HEK293T (cell line): ENCODE measurements at regions not wholly inside any gene's neighbourhood (a gene's known extent, or its start where the extent isn't known, plus 50 kb on each side); places are given as distances from the start of the nearest gene placed in this dataset.

ENCODE experiments used
- CTCF ChIA-PET: fragments of 350-600 bp; formaldehyde crosslinking; extraction: SDS; loops from one replicate; lab custom pipeline; 2021; ENCODE audit warnings: antibody characterized with exemption, inconsistent platforms; lab: Yijun Ruan, JAX
- POLR2A ChIA-PET: fragments of 350-600 bp; formaldehyde crosslinking; extraction: SDS; loops from one replicate; lab custom pipeline; 2020; ENCODE audit warnings: antibody characterized with exemption, inconsistent platforms; lab: Yijun Ruan, JAX
- DNase-seq: peaks from one replicate; pipeline ENCODE4 v3.0.0; 2012; ENCODE audit warnings: mixed read lengths; ENCODE audit errors: extremely low spot score
- ARNT ChIP-seq: fragments of 450-650 bp; IDR thresholded peaks from 2 replicates; pipeline ENCODE4 v1.6.1; 2017; ENCODE audit warnings: mild to moderate bottlenecking
- BHLHE40 ChIP-seq: fragments of 450-650 bp; IDR thresholded peaks from 2 replicates; pipeline ENCODE4 v1.6.1; 2016; ENCODE audit warnings: mild to moderate bottlenecking, moderate library complexity, borderline replicate concordance
- CTBP1 ChIP-seq: fragments of 450-650 bp; IDR thresholded peaks from 2 replicates; pipeline ENCODE4 v1.6.1; 2016; ENCODE audit warnings: borderline replicate concordance
- ELF4 ChIP-seq: fragments of 450-650 bp; IDR thresholded peaks from 2 replicates; pipeline ENCODE4 v1.6.1; 2017; ENCODE audit warnings: antibody characterized with exemption
- FOXA1 ChIP-seq: fragments of 450-650 bp; IDR thresholded peaks from 2 replicates; pipeline ENCODE4 v1.6.1; 2016; ENCODE audit warnings: mild to moderate bottlenecking
- FOXK2 ChIP-seq: fragments of 450-650 bp; IDR thresholded peaks from 2 replicates; pipeline ENCODE4 v1.6.1; 2016; ENCODE audit warnings: mild to moderate bottlenecking
- FOXM1 ChIP-seq: fragments of 450-650 bp; IDR thresholded peaks from 2 replicates; pipeline ENCODE4 v1.6.1; 2017; ENCODE audit warnings: mild to moderate bottlenecking, borderline replicate concordance
- HDGF ChIP-seq: fragments of 450-650 bp; IDR thresholded peaks from 2 replicates; pipeline ENCODE4 v1.6.1; 2017; ENCODE audit warnings: antibody characterized with exemption, borderline replicate concordance
- L3MBTL2 ChIP-seq: fragments of 450-650 bp; conservative IDR thresholded peaks from 2 replicates; pipeline ENCODE4 v1.6.1; 2016; ENCODE audit warnings: mild to moderate bottlenecking
- LEF1 ChIP-seq: fragments of 450-650 bp; IDR thresholded peaks from 2 replicates; pipeline ENCODE4 v1.6.1; 2017; ENCODE audit warnings: mild to moderate bottlenecking, borderline replicate concordance
- SP1 ChIP-seq: fragments of 450-650 bp; IDR thresholded peaks from 2 replicates; pipeline ENCODE4 v1.6.1; 2017
- SUZ12 ChIP-seq: fragments of 450-650 bp; IDR thresholded peaks from 2 replicates; pipeline ENCODE4 v1.6.1; 2016; ENCODE audit warnings: mild to moderate bottlenecking
- TARDBP ChIP-seq: fragments of 450-650 bp; IDR thresholded peaks from 2 replicates; pipeline ENCODE4 v1.6.1; 2016
- ZNF384 ChIP-seq: fragments of 450-650 bp; IDR thresholded peaks from 2 replicates; pipeline ENCODE4 v1.6.1; 2016
- TF ChIP-seq, protein P1 (sequence below): fragments of 450-650 bp; IDR thresholded peaks from 2 replicates; pipeline ENCODE4 v1.6.1; 2016

DNA sequence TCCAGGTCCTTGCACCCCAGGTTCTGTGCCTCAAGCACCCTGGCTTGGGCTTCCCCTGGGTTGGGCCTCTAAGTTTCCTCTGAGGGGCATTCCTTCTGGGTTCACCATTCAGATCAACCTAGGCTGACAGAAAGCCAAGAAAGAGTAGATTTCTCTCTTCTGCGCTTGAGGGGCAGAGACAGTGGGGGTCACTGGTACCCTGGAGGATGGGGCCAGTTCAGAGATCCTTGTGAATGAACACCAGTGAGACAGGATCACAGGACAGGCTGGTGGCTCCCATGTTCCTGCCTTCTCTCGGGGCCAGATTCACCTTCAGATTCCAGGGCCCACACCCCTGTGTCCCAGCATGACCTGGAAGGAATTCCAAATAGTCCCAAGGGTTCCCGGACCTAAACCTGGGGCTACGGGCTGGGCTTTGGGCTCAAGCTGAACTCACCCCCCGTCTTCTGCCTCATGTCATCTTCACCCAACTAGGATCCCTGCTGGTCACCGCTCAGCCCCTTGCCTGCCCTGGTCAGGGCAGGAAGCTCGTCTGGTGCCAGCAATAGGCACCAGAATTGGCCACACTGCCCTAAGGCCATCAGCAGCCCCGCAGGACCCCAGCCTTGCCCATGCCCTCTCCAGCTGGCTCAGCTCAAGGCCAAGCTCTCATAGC is 91.8 kb upstream of the MVB12B start:
- TF ChIP-seq BHLHE40, result no peak
- no peak for TF ChIP-seq SUZ12
- no peak for TF ChIP-seq FOXA1
- TF ChIP-seq, protein P1, sequence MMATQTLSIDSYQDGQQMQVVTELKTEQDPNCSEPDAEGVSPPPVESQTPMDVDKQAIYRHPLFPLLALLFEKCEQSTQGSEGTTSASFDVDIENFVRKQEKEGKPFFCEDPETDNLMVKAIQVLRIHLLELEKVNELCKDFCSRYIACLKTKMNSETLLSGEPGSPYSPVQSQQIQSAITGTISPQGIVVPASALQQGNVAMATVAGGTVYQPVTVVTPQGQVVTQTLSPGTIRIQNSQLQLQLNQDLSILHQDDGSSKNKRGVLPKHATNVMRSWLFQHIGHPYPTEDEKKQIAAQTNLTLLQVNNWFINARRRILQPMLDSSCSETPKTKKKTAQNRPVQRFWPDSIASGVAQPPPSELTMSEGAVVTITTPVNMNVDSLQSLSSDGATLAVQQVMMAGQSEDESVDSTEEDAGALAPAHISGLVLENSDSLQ, result no peak
- peak; percentile 3 for DNase-seq
- CTCF ChIA-PET, result no interaction called here
- POLR2A ChIA-PET, result no interaction called here

DNA sequence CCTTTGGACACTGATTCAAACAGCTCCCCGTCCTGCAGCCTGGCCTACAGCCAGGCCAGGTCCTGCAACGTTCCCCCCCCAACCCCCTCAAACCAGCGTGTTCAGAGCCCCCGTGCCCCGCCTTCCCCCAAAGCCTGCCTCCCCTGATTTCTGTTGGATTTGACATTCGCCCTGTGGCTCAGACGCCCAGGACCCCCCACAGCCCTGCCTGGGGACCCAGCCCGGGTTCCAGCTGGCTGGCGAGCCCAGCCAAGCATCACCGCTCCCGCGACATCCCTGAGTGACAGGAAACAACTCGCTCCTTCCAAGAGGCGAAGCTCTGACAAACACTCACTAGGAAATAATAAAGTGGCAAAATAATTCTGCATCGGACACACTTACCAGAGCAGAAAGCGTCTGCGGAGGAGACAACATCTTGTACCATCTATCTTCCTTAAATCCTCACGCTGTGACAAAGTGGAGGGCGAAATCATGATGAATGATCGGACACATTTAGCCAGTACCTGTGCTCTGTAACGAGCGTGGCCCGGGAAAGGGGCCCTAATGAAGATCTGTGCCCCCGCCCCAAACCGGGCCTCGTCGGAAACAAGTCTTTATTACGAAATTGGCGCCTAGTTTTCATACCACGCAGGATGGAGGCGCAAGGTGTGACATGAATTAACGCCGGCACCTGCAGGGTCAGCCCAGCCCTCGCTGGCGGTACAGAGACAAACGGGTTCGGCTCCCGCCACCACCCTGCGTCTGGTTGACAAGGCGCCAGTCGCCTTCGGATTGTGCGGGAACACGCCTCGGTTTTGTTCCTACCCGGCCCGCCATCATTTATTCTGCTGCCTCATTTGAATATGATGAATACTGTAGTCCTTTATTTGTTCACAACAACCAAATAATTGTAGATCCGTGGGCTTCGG is 91.0 kb upstream of the MVB12B start:
- ChIA-PET POLR2A (no interaction called here), CTCF (no interaction called here)

DNA sequence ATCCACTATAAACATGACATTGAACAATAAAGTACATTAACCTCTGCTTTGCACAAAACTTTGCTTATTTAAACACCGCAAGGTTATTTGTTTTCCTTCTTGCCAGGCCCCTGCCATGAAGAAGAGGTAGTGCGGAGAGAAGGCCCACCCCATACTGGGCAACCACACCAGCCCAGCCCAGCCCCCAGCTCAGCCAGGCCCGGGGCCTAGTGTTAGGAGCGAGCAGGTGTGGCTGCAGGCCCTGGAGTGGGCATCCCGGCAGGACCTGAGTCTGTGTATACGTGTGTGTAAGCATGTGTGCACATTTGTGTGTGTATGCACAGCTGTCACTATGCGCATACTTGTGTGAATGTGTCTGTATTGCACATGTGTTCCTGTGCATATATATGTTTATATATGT is 90.4 kb upstream of the MVB12B start:
- POLR2A ChIA-PET, result no interaction called here
- TF ChIP-seq FOXA1 (no peak), TARDBP (no peak), ARNT (no peak), SP1 (no peak), LEF1 (no peak), ZNF384 (no peak)
- TF ChIP-seq, protein P1, result no peak
- CTCF ChIA-PET, result no interaction called here
- DNase-seq, result peak; percentile 1

More for the DNA sequence above, 91.0 kb upstream of the MVB12B start:
- TF ChIP-seq SUZ12 (no peak), FOXM1 (no peak), FOXA1 (no peak), ELF4 (no peak), TARDBP (no peak), BHLHE40 (no peak), FOXK2 (no peak), ZNF384 (no peak), HDGF (no peak), SP1 (no peak)
- TF ChIP-seq, protein P1, result no peak
- DNase-seq, result peak; percentile 2

DNA sequence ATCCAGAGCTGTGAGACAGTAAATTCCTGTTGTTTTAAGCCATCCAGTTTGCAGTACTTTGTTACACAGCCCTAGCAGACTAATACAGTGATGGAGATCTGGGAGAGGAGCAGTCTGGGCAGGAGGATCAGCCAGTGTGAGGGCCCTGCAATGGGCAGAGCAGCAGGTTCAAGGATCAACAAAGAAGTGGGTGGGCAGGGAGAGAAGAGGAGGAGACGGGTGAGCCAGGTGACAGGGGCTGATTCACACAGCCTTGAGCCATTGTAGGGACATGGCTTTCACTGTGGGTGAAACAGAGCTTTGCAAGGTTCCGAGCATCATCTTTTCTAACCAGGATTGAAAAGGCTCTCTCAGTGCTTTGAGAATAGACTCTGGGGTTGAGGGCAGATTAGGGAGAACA is 88.2 kb upstream of the MVB12B start:
- ChIA-PET CTCF (no interaction called here), POLR2A (no interaction called here)
- no peak for TF ChIP-seq SP1
- no peak for TF ChIP-seq ZNF384
- no peak for TF ChIP-seq BHLHE40
- no peak for TF ChIP-seq TARDBP
- no peak for TF ChIP-seq ARNT
- TF ChIP-seq FOXA1, result no peak
- TF ChIP-seq CTBP1, result no peak
- TF ChIP-seq ELF4, result no peak
- TF ChIP-seq L3MBTL2, result no peak
- no peak for TF ChIP-seq SUZ12
- TF ChIP-seq, protein P1, result no peak
- TF ChIP-seq HDGF, result no peak
- no peak for TF ChIP-seq FOXM1
- no peak for TF ChIP-seq FOXK2
- no peak for DNase-seq

DNA sequence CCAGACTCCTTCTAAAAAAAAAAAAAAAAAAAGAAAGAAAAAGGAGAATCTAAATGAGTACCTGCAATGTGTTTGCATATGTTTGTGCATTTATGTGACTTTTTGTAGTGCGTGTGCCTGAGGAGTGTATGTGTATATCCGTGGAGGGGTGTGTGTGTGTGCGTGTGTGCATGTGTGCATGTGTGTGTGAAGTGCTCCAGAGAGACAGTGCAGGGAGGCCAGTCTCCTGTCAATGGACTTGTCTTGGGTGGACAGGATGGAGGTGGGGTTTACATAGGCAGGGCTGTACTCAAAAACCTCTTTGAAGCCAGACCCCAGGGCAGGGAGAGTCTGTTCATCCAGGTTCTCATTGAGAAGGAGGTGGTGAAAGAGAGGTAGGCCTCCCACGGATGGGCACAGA is 87.1 kb upstream of the MVB12B start:
- DNase-seq, result no peak
- no peak for TF ChIP-seq ELF4
- TF ChIP-seq SP1, result no peak
- no peak for TF ChIP-seq SUZ12
- ChIA-PET CTCF (no interaction called here), POLR2A (no interaction called here)

DNA sequence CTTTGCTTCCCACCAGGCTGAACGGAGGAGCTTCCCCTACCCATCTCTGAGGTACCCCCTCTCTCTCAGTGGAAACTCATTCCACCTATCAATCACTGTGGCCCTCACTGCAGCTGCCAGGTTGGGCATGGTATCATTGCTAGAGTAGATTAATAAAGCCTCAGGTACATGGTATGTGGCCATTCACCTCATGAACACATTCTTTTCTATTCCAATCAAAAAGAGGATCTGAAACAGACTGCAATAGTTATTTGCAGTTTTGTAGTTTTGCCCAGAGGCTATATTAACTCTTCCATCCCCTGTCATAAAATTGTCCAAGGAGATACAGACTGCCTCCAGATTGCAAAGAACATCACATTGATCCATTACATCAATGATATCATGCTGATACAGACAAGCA is 85.8 kb upstream of the MVB12B start:
- CTCF ChIA-PET, result no interaction called here
- TF ChIP-seq HDGF (no peak), SP1 (no peak), ZNF384 (no peak)
- TF ChIP-seq, protein P1, result no peak
- POLR2A ChIA-PET, result no interaction called here
- no peak for DNase-seq
